H1 (cell line): ENCODE measurements at regions not wholly inside any gene's neighbourhood (a gene's known extent, or its start where the extent isn't known, plus 50 kb on each side); places are given as distances from the start of the nearest gene placed in this dataset.

ENCODE experiments used
- CREB1 ChIP-seq: IDR thresholded peaks from 2 replicates; pipeline ENCODE4 v1.6.1; 2012; ENCODE audit warnings: inconsistent platforms
- RBBP5 ChIP-seq: IDR thresholded peaks from 2 replicates; pipeline ENCODE4 v1.7.1; 2012; ENCODE audit warnings: low read depth, mild to moderate bottlenecking, inconsistent platforms, low read length, moderate library complexity, borderline replicate concordance
- SIX5 ChIP-seq: IDR thresholded peaks from 2 replicates; pipeline ENCODE4 v1.6.1; 2011; ENCODE audit warnings: mild to moderate bottlenecking, low read depth, low read length
- TF ChIP-seq, protein P1 (sequence below): fragments of 300-600 bp; sonication (generic); IDR thresholded peaks from 2 replicates; pipeline ENCODE4 v1.7.1; 2012; ENCODE audit warnings: low read length, moderate library complexity, mild to moderate bottlenecking, inconsistent platforms; ENCODE audit not compliant: insufficient replicate concordance

DNA sequence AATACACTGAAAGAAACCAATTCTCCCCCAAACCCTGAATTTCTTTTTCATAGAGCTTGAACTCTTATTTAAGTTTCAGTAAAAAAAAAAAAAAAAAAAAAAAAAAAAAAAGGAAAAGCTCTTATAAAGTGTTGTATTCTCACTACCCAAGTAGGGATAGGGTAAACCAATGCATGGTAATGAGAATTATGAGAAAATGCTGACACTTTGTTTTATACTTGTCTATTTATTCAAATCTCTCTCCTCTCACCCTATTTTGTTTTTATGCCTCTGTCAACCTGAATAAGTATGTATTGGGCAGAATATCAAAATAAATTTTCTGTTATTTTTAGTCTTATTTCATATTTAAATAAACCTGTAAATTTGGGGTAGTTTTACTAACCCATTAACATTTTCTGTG is 181.9 kb downstream of the GJA1 start (continued):
- TF ChIP-seq, protein P1, sequence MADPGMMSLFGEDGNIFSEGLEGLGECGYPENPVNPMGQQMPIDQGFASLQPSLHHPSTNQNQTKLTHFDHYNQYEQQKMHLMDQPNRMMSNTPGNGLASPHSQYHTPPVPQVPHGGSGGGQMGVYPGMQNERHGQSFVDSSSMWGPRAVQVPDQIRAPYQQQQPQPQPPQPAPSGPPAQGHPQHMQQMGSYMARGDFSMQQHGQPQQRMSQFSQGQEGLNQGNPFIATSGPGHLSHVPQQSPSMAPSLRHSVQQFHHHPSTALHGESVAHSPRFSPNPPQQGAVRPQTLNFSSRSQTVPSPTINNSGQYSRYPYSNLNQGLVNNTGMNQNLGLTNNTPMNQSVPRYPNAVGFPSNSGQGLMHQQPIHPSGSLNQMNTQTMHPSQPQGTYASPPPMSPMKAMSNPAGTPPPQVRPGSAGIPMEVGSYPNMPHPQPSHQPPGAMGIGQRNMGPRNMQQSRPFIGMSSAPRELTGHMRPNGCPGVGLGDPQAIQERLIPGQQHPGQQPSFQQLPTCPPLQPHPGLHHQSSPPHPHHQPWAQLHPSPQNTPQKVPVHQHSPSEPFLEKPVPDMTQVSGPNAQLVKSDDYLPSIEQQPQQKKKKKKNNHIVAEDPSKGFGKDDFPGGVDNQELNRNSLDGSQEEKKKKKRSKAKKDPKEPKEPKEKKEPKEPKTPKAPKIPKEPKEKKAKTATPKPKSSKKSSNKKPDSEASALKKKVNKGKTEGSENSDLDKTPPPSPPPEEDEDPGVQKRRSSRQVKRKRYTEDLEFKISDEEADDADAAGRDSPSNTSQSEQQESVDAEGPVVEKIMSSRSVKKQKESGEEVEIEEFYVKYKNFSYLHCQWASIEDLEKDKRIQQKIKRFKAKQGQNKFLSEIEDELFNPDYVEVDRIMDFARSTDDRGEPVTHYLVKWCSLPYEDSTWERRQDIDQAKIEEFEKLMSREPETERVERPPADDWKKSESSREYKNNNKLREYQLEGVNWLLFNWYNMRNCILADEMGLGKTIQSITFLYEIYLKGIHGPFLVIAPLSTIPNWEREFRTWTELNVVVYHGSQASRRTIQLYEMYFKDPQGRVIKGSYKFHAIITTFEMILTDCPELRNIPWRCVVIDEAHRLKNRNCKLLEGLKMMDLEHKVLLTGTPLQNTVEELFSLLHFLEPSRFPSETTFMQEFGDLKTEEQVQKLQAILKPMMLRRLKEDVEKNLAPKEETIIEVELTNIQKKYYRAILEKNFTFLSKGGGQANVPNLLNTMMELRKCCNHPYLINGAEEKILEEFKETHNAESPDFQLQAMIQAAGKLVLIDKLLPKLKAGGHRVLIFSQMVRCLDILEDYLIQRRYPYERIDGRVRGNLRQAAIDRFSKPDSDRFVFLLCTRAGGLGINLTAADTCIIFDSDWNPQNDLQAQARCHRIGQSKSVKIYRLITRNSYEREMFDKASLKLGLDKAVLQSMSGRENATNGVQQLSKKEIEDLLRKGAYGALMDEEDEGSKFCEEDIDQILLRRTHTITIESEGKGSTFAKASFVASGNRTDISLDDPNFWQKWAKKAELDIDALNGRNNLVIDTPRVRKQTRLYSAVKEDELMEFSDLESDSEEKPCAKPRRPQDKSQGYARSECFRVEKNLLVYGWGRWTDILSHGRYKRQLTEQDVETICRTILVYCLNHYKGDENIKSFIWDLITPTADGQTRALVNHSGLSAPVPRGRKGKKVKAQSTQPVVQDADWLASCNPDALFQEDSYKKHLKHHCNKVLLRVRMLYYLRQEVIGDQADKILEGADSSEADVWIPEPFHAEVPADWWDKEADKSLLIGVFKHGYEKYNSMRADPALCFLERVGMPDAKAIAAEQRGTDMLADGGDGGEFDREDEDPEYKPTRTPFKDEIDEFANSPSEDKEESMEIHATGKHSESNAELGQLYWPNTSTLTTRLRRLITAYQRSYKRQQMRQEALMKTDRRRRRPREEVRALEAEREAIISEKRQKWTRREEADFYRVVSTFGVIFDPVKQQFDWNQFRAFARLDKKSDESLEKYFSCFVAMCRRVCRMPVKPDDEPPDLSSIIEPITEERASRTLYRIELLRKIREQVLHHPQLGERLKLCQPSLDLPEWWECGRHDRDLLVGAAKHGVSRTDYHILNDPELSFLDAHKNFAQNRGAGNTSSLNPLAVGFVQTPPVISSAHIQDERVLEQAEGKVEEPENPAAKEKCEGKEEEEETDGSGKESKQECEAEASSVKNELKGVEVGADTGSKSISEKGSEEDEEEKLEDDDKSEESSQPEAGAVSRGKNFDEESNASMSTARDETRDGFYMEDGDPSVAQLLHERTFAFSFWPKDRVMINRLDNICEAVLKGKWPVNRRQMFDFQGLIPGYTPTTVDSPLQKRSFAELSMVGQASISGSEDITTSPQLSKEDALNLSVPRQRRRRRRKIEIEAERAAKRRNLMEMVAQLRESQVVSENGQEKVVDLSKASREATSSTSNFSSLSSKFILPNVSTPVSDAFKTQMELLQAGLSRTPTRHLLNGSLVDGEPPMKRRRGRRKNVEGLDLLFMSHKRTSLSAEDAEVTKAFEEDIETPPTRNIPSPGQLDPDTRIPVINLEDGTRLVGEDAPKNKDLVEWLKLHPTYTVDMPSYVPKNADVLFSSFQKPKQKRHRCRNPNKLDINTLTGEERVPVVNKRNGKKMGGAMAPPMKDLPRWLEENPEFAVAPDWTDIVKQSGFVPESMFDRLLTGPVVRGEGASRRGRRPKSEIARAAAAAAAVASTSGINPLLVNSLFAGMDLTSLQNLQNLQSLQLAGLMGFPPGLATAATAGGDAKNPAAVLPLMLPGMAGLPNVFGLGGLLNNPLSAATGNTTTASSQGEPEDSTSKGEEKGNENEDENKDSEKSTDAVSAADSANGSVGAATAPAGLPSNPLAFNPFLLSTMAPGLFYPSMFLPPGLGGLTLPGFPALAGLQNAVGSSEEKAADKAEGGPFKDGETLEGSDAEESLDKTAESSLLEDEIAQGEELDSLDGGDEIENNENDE: no peak
- TF ChIP-seq CREB1: no peak
- no peak for TF ChIP-seq RBBP5
- TF ChIP-seq SIX5: no peak
